ENCODE measurements at regions not wholly inside any gene's neighbourhood (a gene's known extent, or its start where the extent isn't known, plus 50 kb on each side); places are given as distances from the start of the nearest gene placed in this dataset.

DNA sequence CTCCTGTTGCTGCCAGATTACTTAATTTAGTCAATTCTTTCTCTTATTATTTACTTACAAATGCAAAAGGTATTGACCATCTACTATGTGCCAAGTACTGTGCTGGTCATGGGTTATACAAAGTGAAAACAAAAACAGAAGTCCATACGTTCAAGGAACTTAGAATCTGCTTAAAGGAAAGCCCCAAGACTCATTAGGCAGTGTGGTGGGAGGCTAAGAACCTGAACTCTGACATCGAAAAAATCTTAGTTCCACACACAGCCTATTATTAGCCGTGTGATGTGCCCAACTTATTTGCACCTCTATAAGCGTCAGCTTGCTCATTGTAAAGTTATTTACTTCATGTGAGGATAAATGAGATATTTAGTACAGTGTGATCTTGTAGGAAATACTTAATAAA, 227.4 kb upstream of the SORCS1 start:
- Mint-ChIP-seq H3K27ac (no peak overlapping the region), H3K4me1 (peaks cover 9 to 11% of the 10 kb centered on the region in 2 experiments), H3K36me3 (ENCODE audit: insufficient read depth in 1 of 3, low read depth in 3 of 3) (no peaks in the 10 kb centered on the region), H3K27me3 (ENCODE audit: low read depth) (peaks cover 9% of the 10 kb centered on the region), H3K4me3 (no peak overlapping the region), H3K9me3 (no peaks in the 10 kb centered on the region)
- H2AFZ ChIP-seq (ENCODE audit: low read length), result no peak overlapping the region
- H3K4ac ChIP-seq (ENCODE audit: low read depth, low read length), result no peak overlapping the region
- no peak overlapping the region for H3K18ac ChIP-seq (ENCODE audit: insufficient read length, low read depth, low read length)
- no peaks in the 10 kb centered on the region for H3K27me3 ChIP-seq (ENCODE audit: insufficient read depth, low read length)
- H2AK5ac ChIP-seq (ENCODE audit: insufficient read length, low read length), result no peak overlapping the region
- H3T11ph ChIP-seq (ENCODE audit: low read length), result no peak overlapping the region
- no peak overlapping the region for H3K56ac ChIP-seq (ENCODE audit: insufficient read length, low read depth, low read length)
- H3K23me2 ChIP-seq (ENCODE audit: insufficient read length, low read depth, low read length, poor library complexity, severe bottlenecking), result no peaks in the 10 kb centered on the region
- H2BK5ac ChIP-seq (ENCODE audit: insufficient read length, low read length), result no peak overlapping the region
- H2BK20ac ChIP-seq (ENCODE audit: low read depth, low read length, poor library complexity, severe bottlenecking), result no peak overlapping the region
- H3K4me2 ChIP-seq (ENCODE audit: insufficient read depth, insufficient read length, low read length), result no peak overlapping the region
- no peak overlapping the region for H3K23ac ChIP-seq (ENCODE audit: insufficient read length, low read depth, low read length)
- H3K27ac ChIP-seq (ENCODE audit: insufficient read length, low read depth, low read length), result no peak overlapping the region
- no peak overlapping the region for H3K9ac ChIP-seq (ENCODE audit: extremely low read depth, insufficient read length, low read length)
- TF ChIP-seq, protein P1, sequence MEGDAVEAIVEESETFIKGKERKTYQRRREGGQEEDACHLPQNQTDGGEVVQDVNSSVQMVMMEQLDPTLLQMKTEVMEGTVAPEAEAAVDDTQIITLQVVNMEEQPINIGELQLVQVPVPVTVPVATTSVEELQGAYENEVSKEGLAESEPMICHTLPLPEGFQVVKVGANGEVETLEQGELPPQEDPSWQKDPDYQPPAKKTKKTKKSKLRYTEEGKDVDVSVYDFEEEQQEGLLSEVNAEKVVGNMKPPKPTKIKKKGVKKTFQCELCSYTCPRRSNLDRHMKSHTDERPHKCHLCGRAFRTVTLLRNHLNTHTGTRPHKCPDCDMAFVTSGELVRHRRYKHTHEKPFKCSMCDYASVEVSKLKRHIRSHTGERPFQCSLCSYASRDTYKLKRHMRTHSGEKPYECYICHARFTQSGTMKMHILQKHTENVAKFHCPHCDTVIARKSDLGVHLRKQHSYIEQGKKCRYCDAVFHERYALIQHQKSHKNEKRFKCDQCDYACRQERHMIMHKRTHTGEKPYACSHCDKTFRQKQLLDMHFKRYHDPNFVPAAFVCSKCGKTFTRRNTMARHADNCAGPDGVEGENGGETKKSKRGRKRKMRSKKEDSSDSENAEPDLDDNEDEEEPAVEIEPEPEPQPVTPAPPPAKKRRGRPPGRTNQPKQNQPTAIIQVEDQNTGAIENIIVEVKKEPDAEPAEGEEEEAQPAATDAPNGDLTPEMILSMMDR (conservative IDR thresholded peaks at IDR 0.05), result no peak
- no peak overlapping the region for H3K14ac ChIP-seq (ENCODE audit: insufficient read depth, low read length)
- H2BK15ac ChIP-seq (ENCODE audit: low read depth, low read length), result no peak overlapping the region
- no peak overlapping the region for H4K91ac ChIP-seq (ENCODE audit: insufficient read length, low read depth, low read length)
- DNase-seq, result no peak
- 0 out of 2 replicates have a peak, but pooled peaks cover 2% of the 10 kb centered on the region for H3K79me2 ChIP-seq (ENCODE audit: insufficient read depth, low read length)
- H3K9me3 ChIP-seq (ENCODE audit: control insufficient read depth, low read depth, low read length), result no peaks in the 10 kb centered on the region
- no peak overlapping the region for H2BK12ac ChIP-seq (ENCODE audit: insufficient read length, low read depth, low read length)
- H4K5ac ChIP-seq (ENCODE audit: insufficient read length, low read depth, low read length), result no peak overlapping the region
- H4K20me1 ChIP-seq (ENCODE audit: control insufficient read depth, insufficient read depth, insufficient read length), result no peaks in the 10 kb centered on the region
- WGBS (ENCODE audit: extremely low coverage, insufficient read length, low lambda C conversion rate), result no CpG with 5 or more reads among the region's 4 CpGs
- H2BK120ac ChIP-seq (ENCODE audit: low read depth, low read length, poor library complexity, severe bottlenecking), result no peak overlapping the region
- H3K4me1 ChIP-seq (ENCODE audit: insufficient read depth, low read length), result no peaks in the 10 kb centered on the region
- H3K79me1 ChIP-seq (ENCODE audit: insufficient read depth, low read depth, low read length, poor library complexity, severe bottlenecking), result no peaks in the 10 kb centered on the region
- no peak overlapping the region for H4K8ac ChIP-seq (replicated peaks; ENCODE audit: insufficient read length, low read depth, low read length)

All from H9 (cell line).